Lower lobe of right lung (tissue), 2 donors: ENCODE measurements at regions not wholly inside any gene's neighbourhood (a gene's known extent, or its start where the extent isn't known, plus 50 kb on each side); places are given as distances from the start of the nearest gene placed in this dataset.

Source experiments
- ATAC-seq, 2 donors: fragments of 200-7000 bp; cut with Tn5 transposase; one replicate each; pipeline ENCODE4 v1.9.1; 2020 to 2022; ENCODE audit warnings: mild to moderate bottlenecking in 2 of 2, moderate library complexity in 2 of 2
- DNase-seq: peaks from one replicate; pipeline ENCODE4 v3.0.0-alpha.2; 2020
- H3K27ac ChIP-seq: fragments of 200-600 bp; one replicate; pipeline ENCODE4 v1.8.0; 2022
- H3K27me3 ChIP-seq: fragments of 200-600 bp; one replicate; pipeline ENCODE4 v1.8.0; 2022; ENCODE audit warnings: low read depth
- H3K36me3 ChIP-seq: fragments of 200-600 bp; one replicate; pipeline ENCODE4 v1.8.0; 2022; ENCODE audit warnings: mild to moderate bottlenecking
- H3K4me1 ChIP-seq: fragments of 200-600 bp; one replicate; pipeline ENCODE4 v1.8.0; 2022
- H3K4me3 ChIP-seq: fragments of 200-600 bp; one replicate; pipeline ENCODE4 v1.8.0; 2022; ENCODE audit warnings: mild to moderate bottlenecking
- H3K9me3 ChIP-seq: fragments of 200-600 bp; one replicate; pipeline ENCODE4 v1.8.0; 2022
- intact Hi-C: fragments of 100-400 bp; cut with DNase I; formaldehyde crosslinking; loops from one replicate; pipeline ENCODE4 v1.11.0; 2022
- TF ChIP-seq, protein P1 (sequence below): fragments of 200-600 bp; IDR thresholded peaks from one replicate; pipeline ENCODE4 v1.8.0; 2022; ENCODE audit warnings: antibody characterized with exemption, mild to moderate bottlenecking
- donor health status: DM: no; HTN: yes; CAD: no; lungs with severe emphysema.

DNA sequence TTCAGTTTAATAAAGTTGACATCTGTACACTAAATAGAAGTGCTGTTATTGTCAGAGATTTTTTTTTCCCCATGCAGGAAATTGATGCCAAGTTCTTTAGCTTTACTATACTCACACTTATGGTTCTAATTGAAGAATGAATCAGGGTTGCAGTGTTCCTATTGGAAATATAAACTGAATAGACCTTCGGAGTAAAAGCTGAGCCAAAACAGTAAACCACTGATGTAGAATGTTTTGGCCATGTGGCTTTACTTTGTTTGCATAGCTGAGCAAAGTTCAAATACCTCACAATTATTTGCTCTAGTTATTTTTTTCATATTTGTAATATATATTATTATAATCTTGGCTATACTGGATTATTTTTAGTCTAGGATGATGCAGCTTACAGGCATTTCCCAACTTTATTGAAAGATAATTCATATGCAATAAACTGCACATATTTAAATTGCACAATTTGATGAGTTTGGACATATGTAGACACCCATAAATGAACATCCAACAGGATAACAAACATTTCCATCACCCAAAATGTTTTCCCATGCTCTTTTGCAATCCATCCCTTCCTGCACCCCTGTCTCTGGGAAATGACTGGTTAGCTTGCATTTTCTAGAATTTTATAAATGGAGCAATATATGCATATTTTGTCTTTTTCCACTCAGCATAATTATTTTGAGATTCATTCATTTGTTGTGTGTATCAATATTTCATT, 105.8 kb upstream of the NOX3 start:
- ATAC-seq: no peak
- no peak overlapping the region for H3K27ac ChIP-seq
- no peaks in the 10 kb centered on the region for H3K4me1 ChIP-seq
- TF ChIP-seq, protein P1, sequence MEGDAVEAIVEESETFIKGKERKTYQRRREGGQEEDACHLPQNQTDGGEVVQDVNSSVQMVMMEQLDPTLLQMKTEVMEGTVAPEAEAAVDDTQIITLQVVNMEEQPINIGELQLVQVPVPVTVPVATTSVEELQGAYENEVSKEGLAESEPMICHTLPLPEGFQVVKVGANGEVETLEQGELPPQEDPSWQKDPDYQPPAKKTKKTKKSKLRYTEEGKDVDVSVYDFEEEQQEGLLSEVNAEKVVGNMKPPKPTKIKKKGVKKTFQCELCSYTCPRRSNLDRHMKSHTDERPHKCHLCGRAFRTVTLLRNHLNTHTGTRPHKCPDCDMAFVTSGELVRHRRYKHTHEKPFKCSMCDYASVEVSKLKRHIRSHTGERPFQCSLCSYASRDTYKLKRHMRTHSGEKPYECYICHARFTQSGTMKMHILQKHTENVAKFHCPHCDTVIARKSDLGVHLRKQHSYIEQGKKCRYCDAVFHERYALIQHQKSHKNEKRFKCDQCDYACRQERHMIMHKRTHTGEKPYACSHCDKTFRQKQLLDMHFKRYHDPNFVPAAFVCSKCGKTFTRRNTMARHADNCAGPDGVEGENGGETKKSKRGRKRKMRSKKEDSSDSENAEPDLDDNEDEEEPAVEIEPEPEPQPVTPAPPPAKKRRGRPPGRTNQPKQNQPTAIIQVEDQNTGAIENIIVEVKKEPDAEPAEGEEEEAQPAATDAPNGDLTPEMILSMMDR: no peak
- no peak overlapping the region for H3K4me3 ChIP-seq
- no peaks in the 10 kb centered on the region for H3K9me3 ChIP-seq
- DNase-seq: no peak
- intact Hi-C loops: no loop called here
- H3K27me3 ChIP-seq: no peaks in the 10 kb centered on the region
- H3K36me3 ChIP-seq: no peaks in the 10 kb centered on the region

DNA sequence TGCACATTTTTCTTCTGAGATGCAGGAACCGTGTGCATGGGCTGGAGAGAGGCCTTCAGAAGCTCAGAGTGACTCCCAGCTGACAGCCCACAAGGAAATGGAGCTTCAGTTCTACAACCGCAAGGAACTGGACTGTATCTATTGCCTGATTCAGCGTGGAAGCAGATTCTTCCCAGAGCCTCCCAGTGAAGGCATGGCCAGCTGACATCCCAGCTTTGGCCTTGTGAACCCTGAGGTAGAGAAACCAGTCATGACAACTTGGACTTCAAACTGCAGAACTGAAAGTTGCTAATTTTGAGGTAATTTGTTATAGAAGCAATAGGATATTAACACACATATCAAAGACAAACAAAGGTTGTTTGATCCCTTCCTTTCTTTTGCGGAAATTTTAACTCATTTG, 94.3 kb upstream of the NOX3 start:
- H3K9me3 ChIP-seq: no peaks in the 10 kb centered on the region
- TF ChIP-seq, protein P1: no peak
- no peaks in the 10 kb centered on the region for H3K4me1 ChIP-seq
- intact Hi-C loops: no loop called here
- H3K36me3 ChIP-seq: no peaks in the 10 kb centered on the region
- no peak overlapping the region for H3K4me3 ChIP-seq
- no peak overlapping the region for H3K27ac ChIP-seq
- H3K27me3 ChIP-seq: no peaks in the 10 kb centered on the region
- no peak for ATAC-seq
- DNase-seq: no peak

DNA sequence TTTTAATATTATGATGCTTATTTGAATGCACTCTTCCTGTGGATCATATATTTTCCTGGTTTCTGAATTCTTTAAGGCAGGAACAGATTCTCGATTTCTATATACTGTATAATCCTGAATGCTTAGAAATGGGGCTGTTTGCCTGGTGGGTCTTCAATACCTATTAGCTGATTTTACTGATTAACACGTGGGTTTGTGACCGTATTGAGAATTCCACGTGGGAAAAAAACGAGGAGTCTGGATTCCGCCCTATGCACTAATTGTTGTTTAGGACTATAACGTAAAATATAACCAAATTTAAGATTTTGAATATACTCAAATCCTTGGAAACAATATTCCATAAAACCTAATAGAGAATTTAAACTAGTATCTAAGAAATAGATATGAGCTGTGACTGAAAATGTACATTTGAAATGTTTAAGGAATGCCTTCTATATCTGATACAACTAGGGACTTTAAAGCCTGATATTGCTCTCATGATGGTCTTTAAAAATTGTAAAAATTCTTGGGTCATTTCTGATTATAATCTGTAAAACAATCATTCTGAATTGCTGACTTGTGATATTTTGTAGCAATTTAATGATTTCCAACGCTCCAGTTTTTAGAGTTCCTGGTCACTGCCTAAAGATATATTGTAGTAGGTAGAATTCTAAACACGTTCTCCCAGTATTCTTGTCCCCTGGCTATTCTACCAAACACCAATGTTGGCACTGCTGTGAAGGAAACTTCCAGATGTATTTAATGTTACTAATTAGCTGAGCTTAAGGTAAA, 93.6 kb upstream of the NOX3 start:
- TF ChIP-seq, protein P1: no peak
- Histone ChIP-seq H3K36me3 (no peaks in the 10 kb centered on the region), H3K27me3 (no peaks in the 10 kb centered on the region), H3K27ac (no peak overlapping the region), H3K4me3 (no peak overlapping the region), H3K9me3 (no peaks in the 10 kb centered on the region), H3K4me1 (no peaks in the 10 kb centered on the region)
- intact Hi-C loops: no loop called here
- ATAC-seq (no peak), DNase-seq (no peak)

DNA sequence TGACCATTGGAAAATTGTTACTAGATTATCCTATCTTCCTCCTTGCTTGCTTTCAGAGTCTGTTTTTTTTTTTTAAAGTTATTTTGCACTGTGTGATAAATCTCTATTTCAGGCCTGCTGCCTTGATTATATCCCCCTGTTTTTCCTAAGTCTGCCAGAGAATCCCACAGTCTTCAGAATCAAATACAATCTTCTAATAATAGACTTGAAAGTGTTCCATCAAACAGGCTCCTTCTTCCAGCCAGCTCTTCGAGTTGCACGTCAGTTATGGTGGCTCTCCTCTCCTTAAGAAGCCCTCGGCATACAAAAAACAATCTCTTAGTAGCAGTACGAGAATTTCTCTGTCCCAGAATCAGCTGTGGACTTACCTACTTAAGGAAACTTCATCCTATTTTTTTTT, 92.9 kb upstream of the NOX3 start:
- intact Hi-C loops: no loop called here
- DNase-seq (no peak), ATAC-seq (no peak)
- TF ChIP-seq, protein P1: no peak
- H3K4me3 ChIP-seq: no peak overlapping the region
- no peaks in the 10 kb centered on the region for H3K27me3 ChIP-seq
- no peaks in the 10 kb centered on the region for H3K4me1 ChIP-seq
- no peaks in the 10 kb centered on the region for H3K36me3 ChIP-seq
- H3K9me3 ChIP-seq: no peaks in the 10 kb centered on the region
- H3K27ac ChIP-seq: no peak overlapping the region

DNA sequence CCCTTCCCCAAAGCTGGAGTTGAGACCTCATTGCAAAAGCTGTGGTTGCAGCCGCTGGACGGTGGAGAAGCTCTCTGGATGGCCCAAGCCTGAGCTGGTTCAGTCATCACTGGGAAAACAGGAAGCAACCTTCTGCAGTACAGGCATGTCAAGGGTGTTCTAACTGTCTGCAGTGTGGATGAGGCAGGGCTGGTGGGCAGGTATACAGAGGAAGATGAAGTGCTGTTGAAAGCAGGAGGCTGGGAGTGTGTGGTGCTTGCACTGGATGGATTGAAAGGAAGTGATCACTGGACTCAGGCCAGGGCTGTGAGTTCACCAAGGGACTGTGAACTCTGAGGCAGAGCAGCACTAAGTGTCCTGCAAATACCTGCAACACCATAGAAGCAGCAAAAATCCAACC, 89.0 kb upstream of the NOX3 start:
- Histone ChIP-seq H3K9me3 (no peaks in the 10 kb centered on the region), H3K36me3 (no peaks in the 10 kb centered on the region), H3K4me1 (no peaks in the 10 kb centered on the region), H3K27ac (no peak overlapping the region), H3K27me3 (no peaks in the 10 kb centered on the region), H3K4me3 (no peak overlapping the region)
- TF ChIP-seq, protein P1: no peak
- ATAC-seq (no peak), DNase-seq (no peak)
- intact Hi-C loops: no loop called here
